ENCODE measurements at regions not wholly inside any gene's neighbourhood (a gene's known extent, or its start where the extent isn't known, plus 50 kb on each side); places are given as distances from the start of the nearest gene placed in this dataset.

DNA sequence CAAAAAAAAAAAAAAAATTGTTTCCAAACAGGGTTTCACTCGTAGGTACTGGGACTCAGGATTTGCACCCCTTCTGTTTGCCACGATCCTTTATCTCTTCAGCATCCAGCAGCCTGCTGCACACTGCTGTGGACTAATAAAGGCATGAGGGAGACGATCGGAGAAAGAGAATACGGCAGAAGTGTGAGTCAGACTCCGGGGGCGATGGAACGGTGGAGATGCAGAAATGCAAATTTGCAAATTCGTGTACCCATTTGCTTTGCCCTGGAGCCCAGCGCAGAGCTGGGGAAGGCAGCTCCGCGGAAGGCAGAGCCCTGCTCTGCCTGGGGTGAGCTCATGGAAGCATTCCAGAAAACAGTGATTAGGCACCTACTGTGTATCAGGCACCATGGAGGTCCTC, 270.3 kb downstream of the ASMT start:
- TF ChIP-seq, protein P1, sequence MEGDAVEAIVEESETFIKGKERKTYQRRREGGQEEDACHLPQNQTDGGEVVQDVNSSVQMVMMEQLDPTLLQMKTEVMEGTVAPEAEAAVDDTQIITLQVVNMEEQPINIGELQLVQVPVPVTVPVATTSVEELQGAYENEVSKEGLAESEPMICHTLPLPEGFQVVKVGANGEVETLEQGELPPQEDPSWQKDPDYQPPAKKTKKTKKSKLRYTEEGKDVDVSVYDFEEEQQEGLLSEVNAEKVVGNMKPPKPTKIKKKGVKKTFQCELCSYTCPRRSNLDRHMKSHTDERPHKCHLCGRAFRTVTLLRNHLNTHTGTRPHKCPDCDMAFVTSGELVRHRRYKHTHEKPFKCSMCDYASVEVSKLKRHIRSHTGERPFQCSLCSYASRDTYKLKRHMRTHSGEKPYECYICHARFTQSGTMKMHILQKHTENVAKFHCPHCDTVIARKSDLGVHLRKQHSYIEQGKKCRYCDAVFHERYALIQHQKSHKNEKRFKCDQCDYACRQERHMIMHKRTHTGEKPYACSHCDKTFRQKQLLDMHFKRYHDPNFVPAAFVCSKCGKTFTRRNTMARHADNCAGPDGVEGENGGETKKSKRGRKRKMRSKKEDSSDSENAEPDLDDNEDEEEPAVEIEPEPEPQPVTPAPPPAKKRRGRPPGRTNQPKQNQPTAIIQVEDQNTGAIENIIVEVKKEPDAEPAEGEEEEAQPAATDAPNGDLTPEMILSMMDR (IDR thresholded peaks at IDR 0.05): no peak
- no peak for TF ChIP-seq POLR2A (IDR thresholded peaks at IDR 0.05)
- TF ChIP-seq POLR2AphosphoS5 (IDR thresholded peaks at IDR 0.05): no peak
- no peak for TF ChIP-seq EP300 (IDR thresholded peaks at IDR 0.05)
